Inflammatory macrophage treated with lipopolysaccharide for 4 hours (primary cell): ENCODE measurements at regions not wholly inside any gene's neighbourhood (a gene's known extent, or its start where the extent isn't known, plus 50 kb on each side); places are given as distances from the start of the nearest gene placed in this dataset.

Experiments used
- DNase-seq: peaks from one replicate; pipeline ENCODE4 v3.0.0-alpha.2; 2020

GRCh38 chr2:236674238-236674637 is 104.6 kb downstream of the ACKR3 start:
- DNase-seq = no peak

DNA sequence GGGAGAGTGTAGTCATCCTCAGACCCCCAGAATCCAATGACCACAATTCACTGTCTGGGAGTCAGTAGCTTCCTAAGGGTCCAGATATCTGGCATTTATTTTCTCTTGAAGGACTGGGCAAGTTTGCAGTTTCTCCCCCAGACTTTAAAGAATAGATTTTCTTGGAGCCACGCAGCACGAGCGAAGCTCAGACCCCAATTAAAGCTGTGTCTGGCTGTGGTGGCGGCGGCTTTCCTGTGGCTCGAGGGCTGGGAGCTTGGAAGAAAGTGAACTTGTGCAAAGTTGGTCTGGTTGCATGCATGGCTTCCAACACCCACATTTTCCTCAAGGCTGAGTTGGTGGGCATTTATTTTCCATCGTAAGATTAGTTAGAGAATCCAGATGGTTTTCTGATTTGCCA is 105.0 kb downstream of the ACKR3 start:
- no peak for DNase-seq

GRCh38 chr2:236675051-236675450 is 105.4 kb downstream of the ACKR3 start:
- no peak for DNase-seq

- DNase-seq = no peak
These were observed 105.9 kb downstream of the ACKR3 start for GRCh38 chr2:236675526-236675925.

DNA sequence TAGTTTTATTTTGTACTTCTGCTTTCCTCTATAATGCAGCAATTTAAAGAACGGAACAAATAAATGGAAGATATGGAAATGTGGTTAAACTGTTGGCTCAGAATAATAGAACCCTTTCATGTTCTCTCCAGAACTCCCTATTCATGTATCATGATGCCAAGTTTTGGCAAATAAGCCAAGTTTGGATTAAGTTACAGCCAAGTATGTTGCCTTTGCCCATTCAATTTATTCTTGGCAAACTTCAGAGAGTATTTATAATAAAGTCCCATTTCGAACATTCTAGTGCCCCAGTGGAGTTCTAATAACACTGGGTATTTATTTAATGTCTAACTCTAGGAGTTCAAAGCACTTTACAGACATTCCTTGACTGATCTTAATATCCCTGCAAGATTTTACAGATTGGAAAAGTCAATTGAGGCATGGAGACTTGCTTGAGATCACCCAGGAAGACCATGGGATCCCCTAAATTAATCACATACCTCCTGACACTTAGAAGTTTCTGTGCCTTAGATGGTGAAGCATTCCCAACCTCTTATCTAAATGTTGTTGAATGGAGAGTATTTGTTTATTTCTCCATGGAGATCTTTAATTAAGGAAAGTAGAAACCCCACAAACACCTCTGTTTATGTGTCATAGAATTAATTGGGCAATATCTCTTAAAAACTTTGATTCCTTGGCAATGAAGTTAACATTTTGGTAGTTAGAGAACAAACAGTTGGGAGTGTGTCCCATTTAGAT is 106.7 kb downstream of the ACKR3 start:
- no peak for DNase-seq

- no peak for DNase-seq
These were observed 107.7 kb downstream of the ACKR3 start for GRCh38 chr2:236677368-236677767.

- DNase-seq = no peak
These were observed 108.8 kb downstream of the ACKR3 start for GRCh38 chr2:236678307-236678975.

DNA sequence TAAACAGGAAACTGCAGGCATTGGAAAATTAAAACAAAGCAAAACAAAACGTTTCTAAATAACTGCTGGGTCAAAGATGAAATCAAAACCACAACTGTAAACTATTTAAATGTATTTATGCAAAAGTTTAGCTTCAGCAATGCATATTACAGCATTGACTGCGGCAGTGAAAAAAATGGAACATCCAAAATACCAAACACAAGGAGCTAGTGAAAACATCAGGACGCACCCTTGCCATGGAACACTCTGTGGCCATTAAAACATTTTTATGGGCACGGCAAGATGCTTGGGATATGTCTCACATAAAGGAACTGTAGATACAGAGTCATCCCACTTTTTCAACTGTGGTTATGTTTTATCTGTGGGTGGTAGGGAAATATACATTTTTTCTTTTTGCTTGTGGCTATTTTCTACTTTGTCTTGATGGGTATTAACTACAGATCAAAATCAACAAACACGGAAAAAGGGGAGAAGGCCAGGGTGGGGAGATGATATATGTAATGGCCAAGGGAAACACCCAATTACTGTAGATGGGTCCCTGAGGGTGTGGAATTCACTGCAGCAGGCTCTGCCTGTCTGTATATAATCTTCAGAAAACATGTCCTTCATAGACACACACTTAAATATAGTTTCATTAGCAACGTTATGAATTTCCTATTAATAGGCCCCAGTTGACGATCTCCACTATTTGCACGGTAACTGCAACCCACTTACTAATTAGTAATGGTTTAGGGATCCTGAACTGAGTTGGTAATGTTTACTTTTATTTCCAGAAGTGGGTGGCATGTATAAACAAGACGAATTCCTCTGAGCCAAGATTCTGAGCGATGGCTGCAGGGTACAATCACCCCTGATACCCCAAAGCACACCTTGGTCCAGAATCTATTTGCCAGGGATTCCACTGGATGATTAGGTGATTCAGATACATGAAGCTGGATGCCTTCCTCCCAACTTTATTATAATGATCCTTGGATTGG is 110.5 kb downstream of the ACKR3 start:
- no peak for DNase-seq

DNA sequence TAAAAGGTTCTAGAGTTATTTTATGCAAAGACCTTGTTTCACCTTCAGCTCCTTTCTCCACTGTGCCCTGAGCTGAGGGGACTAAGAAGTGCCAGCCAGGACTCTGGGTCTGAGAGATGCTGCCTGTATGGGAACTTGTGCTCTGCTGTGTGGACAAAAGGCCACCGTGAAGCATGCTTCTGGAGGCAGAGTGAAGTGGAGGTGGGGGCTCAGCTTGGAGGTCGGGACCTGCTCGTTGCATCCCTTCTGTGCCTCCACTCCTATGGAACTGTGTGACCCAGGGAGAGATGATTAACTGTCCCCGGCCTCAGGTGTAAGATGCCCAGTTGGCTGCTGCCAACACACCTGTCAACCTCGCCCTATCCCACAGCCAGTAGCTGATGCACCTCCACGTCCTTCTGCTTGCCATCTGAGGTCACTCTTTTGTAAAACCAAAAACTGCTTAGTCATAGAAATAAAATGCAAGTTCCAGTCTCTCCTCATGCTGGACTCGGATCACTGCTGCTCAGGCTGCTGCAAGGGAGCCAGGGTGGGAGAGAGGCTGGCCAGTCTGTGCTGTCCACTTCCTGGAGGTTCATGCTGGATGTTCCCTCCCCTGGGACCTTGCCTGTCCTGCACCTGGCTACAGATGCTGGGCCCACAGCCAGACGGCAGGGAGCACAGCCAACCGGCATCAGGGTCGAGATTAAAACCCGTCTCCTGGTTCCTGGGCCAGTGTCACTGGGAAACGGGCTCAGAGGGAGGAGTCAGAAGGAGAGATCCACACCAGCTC is 113.2 kb downstream of the ACKR3 start:
- no peak for DNase-seq

- no peak for DNase-seq
These were observed 115.1 kb downstream of the ACKR3 start for GRCh38 chr2:236684504-236685256.

- DNase-seq = no peak
These were observed 115.7 kb downstream of the ACKR3 start for GRCh38 chr2:236685361-236685760.

DNA sequence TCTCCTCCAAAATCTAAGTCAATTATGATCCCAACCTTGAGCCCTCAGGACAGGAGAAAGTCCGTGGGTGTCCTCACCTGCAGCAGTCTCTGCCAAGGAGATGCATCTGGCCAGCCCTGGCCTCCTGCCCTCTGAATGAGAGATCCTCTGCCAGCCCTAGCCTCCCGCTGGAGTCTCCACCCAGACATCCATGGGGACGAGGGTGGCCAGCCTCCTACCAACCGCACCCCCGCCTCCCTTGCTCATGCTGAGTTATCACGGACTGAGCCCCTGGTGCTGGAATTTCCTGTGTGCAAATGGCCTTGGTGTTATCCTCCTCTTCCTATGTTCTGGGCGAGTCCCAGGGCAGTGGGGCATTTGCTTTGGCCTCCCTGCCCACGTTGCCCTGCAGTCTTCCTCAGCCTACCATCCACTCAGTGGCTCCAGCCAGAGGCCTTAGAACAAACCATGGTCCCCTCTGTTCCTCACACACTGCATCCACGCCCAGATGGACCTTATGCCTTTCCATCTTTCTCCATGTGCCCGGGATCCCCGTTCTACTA is 116.4 kb downstream of the ACKR3 start:
- no peak for DNase-seq

DNA sequence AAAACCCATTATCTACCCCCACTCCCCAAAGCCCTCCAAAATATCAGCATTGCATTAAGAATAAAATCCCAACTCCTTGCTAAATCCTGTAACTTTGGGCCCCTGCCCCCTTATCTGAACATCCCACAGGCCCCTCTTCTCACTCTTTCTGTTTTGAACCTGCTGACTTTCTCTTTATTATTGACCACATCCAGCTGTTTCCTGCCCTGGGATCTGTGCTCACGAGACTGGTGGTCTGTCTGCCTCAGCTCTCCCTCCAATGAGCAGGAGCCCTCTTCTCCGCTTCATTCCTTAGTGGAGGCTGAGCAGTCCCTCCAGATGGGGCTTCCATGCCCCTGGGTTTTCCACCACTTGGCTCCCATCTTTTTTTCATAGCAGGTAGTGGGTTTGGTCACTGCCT is 116.9 kb downstream of the ACKR3 start:
- no peak for DNase-seq

DNA sequence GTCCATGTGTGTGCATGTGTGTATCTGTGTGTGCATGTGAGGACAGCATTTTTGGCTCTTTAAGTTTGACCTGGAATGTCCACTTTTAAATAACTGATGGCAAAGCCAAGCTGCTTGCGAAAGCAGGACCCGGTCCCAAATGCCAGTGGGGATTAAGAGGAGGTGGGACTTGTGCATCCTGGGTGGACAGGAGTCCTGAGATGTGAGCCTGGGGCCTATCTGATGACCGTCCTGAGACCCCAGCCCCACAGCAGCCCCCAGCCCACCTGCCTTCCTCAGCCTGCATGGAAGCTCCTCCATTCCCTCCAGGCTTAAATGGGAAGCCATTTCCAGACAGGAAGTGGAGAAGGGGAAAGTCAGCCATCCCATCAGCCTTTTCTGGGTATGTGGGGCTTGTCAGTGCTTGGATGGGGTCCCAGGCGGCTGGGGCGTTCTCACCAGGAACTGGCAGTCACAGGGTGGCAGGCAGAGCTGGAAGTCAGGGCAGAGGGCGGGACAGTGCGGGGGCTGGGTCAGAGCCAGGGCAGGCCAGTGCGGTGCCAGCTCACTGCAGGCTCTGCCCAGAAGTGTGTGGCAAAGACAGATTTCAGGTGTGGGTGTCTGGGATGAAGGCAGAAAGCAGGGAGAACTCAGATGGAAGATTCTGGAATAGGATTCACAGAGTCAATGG is 117.8 kb downstream of the ACKR3 start:
- DNase-seq = no peak

DNA sequence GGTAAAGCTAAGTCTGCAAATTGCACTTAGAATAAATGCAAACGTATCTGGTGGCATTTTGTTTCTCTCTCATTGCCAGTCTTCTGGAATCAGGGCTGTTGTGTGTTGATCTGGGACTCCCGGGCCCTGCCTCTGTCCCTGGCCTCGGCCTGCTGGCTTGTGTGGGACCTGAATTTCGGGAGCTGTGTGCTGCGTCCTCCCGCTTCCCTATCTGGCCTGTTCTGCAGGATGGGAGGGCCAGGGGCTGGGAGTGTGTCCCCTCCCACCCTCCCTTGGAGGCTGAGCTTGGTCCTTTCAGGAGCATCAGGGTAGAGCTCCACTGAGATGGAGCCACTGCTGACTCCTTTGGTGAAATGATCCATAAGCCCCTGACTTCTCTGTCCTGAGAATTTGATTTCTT is 118.5 kb downstream of the ACKR3 start:
- DNase-seq = no peak

DNA sequence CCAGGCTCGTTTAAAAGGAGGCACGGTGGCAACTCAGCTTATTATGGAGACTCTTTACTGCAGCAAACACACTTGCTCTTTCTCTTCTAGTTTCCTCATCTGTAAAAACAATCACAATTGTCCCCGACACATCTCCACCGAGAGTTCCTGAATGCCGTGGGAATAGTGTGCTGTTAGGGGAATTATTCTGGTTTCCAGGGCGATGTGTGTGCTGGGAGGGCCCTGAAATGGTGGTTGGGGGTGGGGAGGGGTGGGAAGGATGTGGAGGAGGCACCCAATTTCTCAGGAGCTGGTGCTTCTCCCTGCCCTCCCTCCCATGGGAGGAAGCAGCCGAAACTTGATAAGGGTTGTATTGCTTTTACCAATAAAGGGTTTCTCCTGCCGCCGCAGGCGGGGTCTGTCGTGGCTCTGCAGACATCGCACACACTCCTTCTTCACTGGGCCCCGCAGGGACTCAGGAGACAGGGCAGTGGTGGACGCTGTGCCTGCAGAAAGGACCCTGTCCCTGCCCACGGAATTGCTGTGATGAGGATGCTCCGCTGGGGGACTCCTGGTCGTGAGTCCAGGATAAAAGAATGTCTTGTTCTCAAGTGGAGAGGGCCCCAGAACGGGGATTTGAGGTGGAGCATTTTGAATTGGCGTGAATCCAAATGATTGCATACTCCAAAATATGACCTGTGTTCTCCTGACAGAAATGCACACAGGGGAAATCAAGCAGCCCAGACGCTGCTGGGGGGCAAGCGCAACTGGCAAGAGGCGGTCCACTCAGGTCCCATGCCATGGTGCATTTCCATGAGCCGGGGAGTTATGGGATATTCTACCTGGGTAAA is 119.2 kb downstream of the ACKR3 start:
- DNase-seq = no peak

DNA sequence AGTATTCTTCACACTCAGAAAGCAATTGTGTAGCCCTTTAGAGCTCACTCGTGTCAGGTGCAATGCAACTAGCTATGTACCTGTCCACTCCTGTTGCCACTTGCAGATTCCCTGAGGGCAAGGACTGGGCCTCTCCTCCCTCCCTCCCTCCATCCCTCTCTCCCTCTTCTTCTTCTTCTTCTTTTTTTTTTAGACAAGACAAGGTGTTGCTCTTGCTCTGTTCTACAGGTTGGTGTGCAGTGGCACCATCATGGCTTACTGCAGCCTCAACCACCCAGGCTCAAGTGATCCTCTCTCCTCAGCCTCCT is 119.7 kb downstream of the ACKR3 start:
- no peak for DNase-seq

GRCh38 chr2:236689981-236690380 is 120.4 kb downstream of the ACKR3 start:
- DNase-seq = no peak

DNA sequence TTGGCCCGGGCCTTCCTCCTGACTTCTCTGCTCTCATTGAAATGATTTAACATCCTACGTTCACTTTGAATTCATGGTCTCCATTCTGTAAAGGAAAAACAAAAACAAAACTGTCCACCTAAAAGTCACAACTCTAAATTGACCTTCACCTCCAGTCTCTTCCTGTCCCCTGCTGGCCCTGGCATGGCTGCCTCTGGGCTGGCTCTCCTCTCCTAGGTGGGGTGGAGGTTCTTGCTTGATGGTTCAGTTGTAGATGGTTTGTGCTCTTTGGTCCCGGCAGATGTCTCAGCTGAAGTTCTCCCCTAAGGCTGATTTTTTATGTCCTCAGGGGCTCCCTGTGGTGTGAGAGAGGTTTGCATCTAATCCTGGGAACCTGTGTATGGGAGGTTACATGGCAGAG is 121.1 kb downstream of the ACKR3 start:
- no peak for DNase-seq

GRCh38 chr2:236691799-236692167 is 122.2 kb downstream of the ACKR3 start:
- DNase-seq = no peak
